ENCODE measurements at regions not wholly inside any gene's neighbourhood (a gene's known extent, or its start where the extent isn't known, plus 50 kb on each side); places are given as distances from the start of the nearest gene placed in this dataset.

DNA sequence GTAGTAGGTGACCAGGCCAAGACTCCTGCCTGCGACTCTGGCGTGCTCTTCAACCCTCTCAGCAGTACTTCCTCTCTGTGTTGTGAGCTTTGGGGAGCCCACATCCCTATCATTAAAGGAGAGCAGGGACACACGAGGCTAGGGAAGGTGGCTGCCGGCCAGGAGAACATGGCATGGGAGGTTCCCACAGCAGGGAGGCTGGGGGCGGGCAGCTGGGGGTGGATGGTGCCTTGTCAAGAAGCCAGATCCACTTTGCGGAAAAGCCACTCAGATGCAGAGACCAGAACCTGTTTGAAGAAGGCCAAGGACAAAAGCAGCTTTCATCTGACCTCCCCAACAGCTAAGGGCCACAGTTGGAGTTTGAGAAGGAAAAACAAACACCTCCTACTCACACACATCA, 198.6 kb downstream of the BCL11B start:
- TF ChIP-seq, protein P1, sequence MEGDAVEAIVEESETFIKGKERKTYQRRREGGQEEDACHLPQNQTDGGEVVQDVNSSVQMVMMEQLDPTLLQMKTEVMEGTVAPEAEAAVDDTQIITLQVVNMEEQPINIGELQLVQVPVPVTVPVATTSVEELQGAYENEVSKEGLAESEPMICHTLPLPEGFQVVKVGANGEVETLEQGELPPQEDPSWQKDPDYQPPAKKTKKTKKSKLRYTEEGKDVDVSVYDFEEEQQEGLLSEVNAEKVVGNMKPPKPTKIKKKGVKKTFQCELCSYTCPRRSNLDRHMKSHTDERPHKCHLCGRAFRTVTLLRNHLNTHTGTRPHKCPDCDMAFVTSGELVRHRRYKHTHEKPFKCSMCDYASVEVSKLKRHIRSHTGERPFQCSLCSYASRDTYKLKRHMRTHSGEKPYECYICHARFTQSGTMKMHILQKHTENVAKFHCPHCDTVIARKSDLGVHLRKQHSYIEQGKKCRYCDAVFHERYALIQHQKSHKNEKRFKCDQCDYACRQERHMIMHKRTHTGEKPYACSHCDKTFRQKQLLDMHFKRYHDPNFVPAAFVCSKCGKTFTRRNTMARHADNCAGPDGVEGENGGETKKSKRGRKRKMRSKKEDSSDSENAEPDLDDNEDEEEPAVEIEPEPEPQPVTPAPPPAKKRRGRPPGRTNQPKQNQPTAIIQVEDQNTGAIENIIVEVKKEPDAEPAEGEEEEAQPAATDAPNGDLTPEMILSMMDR (conservative IDR thresholded peaks at IDR 0.05; ENCODE audit: low read depth, low read length) = no peak
- no peak for TF ChIP-seq SMC3 (IDR thresholded peaks at IDR 0.05; ENCODE audit: low read depth, low read length)
- TF ChIP-seq USF2 (IDR thresholded peaks at IDR 0.05; ENCODE audit: low read depth, low read length) = no peak
- TF ChIP-seq POLR2A (IDR thresholded peaks at IDR 0.05; ENCODE audit: low read depth, low read length) = no peak

Measured in IMR-90 (cell line).